ENCODE measurements at regions not wholly inside any gene's neighbourhood (a gene's known extent, or its start where the extent isn't known, plus 50 kb on each side); places are given as distances from the start of the nearest gene placed in this dataset.

DNA sequence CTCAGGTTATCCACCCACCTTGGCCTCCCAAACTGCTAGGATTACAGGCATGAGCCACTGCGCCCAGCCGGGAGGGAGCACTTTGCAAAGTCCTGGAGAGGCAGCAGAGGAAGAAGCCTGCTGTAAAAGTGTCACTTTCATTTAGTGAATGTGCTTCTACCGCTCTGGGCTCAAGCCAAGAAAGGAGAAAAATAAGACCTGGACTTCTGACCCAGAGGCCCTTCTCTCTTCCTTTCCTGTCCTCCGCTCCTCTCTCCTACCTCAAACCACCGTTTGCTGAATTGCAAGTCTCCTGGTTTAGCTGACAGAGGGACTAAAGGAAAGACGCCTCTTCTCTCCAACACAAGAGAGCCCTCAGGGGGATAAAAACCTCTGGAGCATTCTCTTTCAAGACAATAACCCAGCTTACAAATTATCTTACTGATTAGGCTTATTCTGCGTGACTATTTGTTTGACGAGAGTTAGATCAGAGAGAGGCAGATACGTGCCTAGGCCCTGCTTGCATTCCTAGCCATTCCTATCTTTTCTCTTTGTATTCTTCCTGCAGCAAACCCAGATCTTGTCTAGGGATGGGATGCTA is 84.2 kb upstream of the SLC22A23 start:
- TF ChIP-seq, protein P1, sequence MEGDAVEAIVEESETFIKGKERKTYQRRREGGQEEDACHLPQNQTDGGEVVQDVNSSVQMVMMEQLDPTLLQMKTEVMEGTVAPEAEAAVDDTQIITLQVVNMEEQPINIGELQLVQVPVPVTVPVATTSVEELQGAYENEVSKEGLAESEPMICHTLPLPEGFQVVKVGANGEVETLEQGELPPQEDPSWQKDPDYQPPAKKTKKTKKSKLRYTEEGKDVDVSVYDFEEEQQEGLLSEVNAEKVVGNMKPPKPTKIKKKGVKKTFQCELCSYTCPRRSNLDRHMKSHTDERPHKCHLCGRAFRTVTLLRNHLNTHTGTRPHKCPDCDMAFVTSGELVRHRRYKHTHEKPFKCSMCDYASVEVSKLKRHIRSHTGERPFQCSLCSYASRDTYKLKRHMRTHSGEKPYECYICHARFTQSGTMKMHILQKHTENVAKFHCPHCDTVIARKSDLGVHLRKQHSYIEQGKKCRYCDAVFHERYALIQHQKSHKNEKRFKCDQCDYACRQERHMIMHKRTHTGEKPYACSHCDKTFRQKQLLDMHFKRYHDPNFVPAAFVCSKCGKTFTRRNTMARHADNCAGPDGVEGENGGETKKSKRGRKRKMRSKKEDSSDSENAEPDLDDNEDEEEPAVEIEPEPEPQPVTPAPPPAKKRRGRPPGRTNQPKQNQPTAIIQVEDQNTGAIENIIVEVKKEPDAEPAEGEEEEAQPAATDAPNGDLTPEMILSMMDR (IDR thresholded peaks at IDR 0.05) = no peak
- Histone ChIP-seq H3K27ac (no peak overlapping the region), H3K4me3 (ENCODE audit: low read depth in 1 of 2, low read length in 1 of 2) (no peak overlapping the region), H3K4me1 (ENCODE audit: control insufficient read depth in 1 of 2, insufficient read depth in 1 of 2, low read depth in 1 of 2, low read length in 1 of 2) (no peaks in the 10 kb centered on the region), H3K9me3 (no peaks in the 10 kb centered on the region), H3K27me3 (peaks cover 21% of the 10 kb centered on the region), H3K36me3 (no peaks in the 10 kb centered on the region)

GRCh38 chr6:3540253-3540820 is 83.5 kb upstream of the SLC22A23 start:
- Histone ChIP-seq H3K27me3 (peaks cover 21% of the 10 kb centered on the region), H3K9me3 (no peaks in the 10 kb centered on the region)
- TF ChIP-seq, protein P1 (IDR thresholded peaks at IDR 0.05) = no peak

GRCh38 chr6:3538536-3538935 is 81.7 kb upstream of the SLC22A23 start:
- TF ChIP-seq, protein P1 (IDR thresholded peaks at IDR 0.05) = no peak
- H3K36me3 ChIP-seq = no peaks in the 10 kb centered on the region
- no peaks in the 10 kb centered on the region for H3K9me3 ChIP-seq

More at GRCh38 chr6:3540253-3540820, 83.5 kb upstream of the SLC22A23 start:
- no peaks in the 10 kb centered on the region for H3K4me1 ChIP-seq (ENCODE audit: control insufficient read depth in 1 of 2, insufficient read depth in 1 of 2, low read depth in 1 of 2, low read length in 1 of 2)
- H3K4me3 ChIP-seq (ENCODE audit: low read depth in 1 of 2, low read length in 1 of 2) = no peak overlapping the region
- H3K36me3 ChIP-seq = no peaks in the 10 kb centered on the region
- no peak overlapping the region for H3K27ac ChIP-seq

DNA sequence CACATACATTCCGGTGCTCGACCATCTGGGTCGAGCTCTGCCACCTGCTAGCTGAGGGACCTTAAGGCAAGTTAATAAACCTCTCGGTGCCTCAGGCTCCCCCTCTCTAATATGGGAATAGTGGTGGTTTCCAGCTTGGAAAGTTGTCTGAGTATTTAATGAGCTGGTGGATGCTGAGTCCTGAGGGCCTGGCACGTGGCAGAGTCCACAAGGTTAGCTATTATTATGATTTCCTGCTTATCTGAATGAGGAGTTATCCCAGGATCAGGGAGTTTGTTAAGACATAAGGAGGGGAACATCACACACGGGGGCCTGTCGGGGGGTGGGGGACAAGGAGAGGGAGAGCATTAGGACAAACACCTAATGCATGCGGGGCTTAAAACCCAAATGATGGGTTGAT is 80.1 kb upstream of the SLC22A23 start:
- Histone ChIP-seq H3K9me3 (no peaks in the 10 kb centered on the region), H3K27ac (no peak overlapping the region), H3K36me3 (no peaks in the 10 kb centered on the region), H3K4me1 (ENCODE audit: control insufficient read depth in 1 of 2, insufficient read depth in 1 of 2, low read depth in 1 of 2, low read length in 1 of 2) (no peaks in the 10 kb centered on the region), H3K4me3 (ENCODE audit: low read depth in 1 of 2, low read length in 1 of 2) (no peak overlapping the region), H3K27me3 (peaks cover 21% of the 10 kb centered on the region)
- TF ChIP-seq, protein P1 (IDR thresholded peaks at IDR 0.05) = no peak

More at GRCh38 chr6:3538536-3538935, 81.7 kb upstream of the SLC22A23 start:
- H3K4me1 ChIP-seq (ENCODE audit: control insufficient read depth in 1 of 2, insufficient read depth in 1 of 2, low read depth in 1 of 2, low read length in 1 of 2) = no peaks in the 10 kb centered on the region
- H3K4me3 ChIP-seq (ENCODE audit: low read depth in 1 of 2, low read length in 1 of 2) = no peak overlapping the region
- no peak overlapping the region for H3K27ac ChIP-seq
- peaks cover 21% of the 10 kb centered on the region for H3K27me3 ChIP-seq

DNA sequence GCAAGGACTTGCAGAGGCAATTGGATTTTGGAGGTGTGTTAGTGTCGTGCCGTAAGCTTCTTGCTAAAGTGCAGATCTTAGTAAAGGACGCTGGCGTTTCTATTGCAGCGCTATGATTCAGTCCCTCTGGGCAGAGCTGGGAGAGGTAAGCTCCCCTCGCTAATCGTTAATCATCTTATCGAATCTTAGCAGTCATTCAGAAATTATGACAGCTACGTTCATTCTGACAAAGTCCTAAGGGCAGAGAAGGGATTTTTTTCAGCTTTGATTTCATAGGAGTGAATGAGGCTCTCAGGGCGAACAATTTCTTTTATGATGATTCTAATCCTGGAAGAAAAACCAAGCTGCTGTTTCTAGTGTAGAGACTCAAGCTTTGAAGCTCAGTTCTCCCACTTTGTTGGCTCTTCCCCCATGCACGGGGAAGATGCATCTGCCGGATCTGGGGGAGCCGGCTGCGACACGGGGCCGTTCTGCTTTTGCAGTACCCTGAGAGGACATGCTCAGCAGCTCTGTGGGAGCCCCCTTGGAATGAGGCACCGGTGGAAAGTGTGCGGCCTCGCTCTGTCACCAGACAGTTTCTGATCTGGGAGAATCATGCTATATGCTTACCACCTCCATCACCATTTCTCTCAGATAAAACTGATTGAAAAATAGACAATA is 79.1 kb upstream of the SLC22A23 start:
- H3K36me3 ChIP-seq = no peaks in the 10 kb centered on the region
- no peaks in the 10 kb centered on the region for H3K4me1 ChIP-seq (ENCODE audit: control insufficient read depth in 1 of 2, insufficient read depth in 1 of 2, low read depth in 1 of 2, low read length in 1 of 2)
- H3K27ac ChIP-seq = no peak overlapping the region
- no peak overlapping the region for H3K4me3 ChIP-seq (ENCODE audit: low read depth in 1 of 2, low read length in 1 of 2)
- H3K27me3 ChIP-seq = peaks cover 21% of the 10 kb centered on the region
- TF ChIP-seq, protein P1 (IDR thresholded peaks at IDR 0.05) = no peak
- no peaks in the 10 kb centered on the region for H3K9me3 ChIP-seq

Measured in neutrophil (primary cell).